ENCODE measurements at regions not wholly inside any gene's neighbourhood (a gene's known extent, or its start where the extent isn't known, plus 50 kb on each side); places are given as distances from the start of the nearest gene placed in this dataset.

- Histone ChIP-seq H3K4me3 (ENCODE audit: low read depth in 1 of 3, low read length in 3 of 3) (no peak overlapping the region), H3K27ac (ENCODE audit: low read depth in 1 of 2, low read length in 2 of 2) (no peak overlapping the region), H3K9ac (ENCODE audit: low read depth in 1 of 2, low read length in 2 of 2) (no peak overlapping the region), H3K4me1 (ENCODE audit: control insufficient read depth in 4 of 4, insufficient read depth in 4 of 4, low read length in 3 of 4) (peaks cover 0 to 7% (median 0%) of the 10 kb centered on the region in 4 donors), H3K9me3 (ENCODE audit: control insufficient read depth in 4 of 4, low read length in 3 of 4) (no peaks in the 10 kb centered on the region), H3K27me3 (ENCODE audit: control insufficient read depth in 4 of 4, insufficient read depth in 4 of 4, low read length in 3 of 4) (no peaks in the 10 kb centered on the region), H3K36me3 (ENCODE audit: control insufficient read depth in 4 of 4, insufficient read depth in 3 of 4, low read depth in 1 of 4, low read length in 3 of 4) (no peaks in the 10 kb centered on the region)
- TF ChIP-seq RXRA (IDR thresholded peaks at IDR 0.05) (peak; percentile 71 to 78), GABPA (IDR thresholded peaks at IDR 0.05 in 1 of 2, conservative IDR thresholded peaks at IDR 0.05 in 1 of 2) (no peak), EGR1 (IDR thresholded peaks at IDR 0.05; ENCODE audit: low read depth in 2 of 2) (no peak), CTCF (IDR thresholded peaks at IDR 0.05; ENCODE audit: low read depth, low read length, missing input control) (no peak), JUND (IDR thresholded peaks at IDR 0.05) (no peak), HNF4A (conservative IDR thresholded peaks at IDR 0.05) (peak; percentile 89 to 92), TAF1 (conservative IDR thresholded peaks at IDR 0.05) (no peak), SP1 (IDR thresholded peaks at IDR 0.05) (peak; percentile 56), HNF4G (IDR thresholded peaks at IDR 0.05) (peak; percentile 66), FOXA1 (IDR thresholded peaks at IDR 0.05) (no peak), ATF3 (IDR thresholded peaks at IDR 0.05) (no peak), REST (IDR thresholded peaks at IDR 0.05) (no peak), YY1 (IDR thresholded peaks at IDR 0.05) (no peak), ZBTB33 (IDR thresholded peaks at IDR 0.05) (no peak), NR2F2 (IDR thresholded peaks at IDR 0.05) (no peak)
- no peak for DNase-seq (ENCODE audit: low spot score)
- 25% methylated on average over 2 of the region's 2 CpGs for WGBS
Observed at GRCh38 chr2:125572660-125573059, 1083.3 kb upstream of the GYPC start.

- no peaks in the 10 kb centered on the region for H3K27me3 ChIP-seq (ENCODE audit: control insufficient read depth in 4 of 4, insufficient read depth in 4 of 4, low read length in 3 of 4)
- H3K9ac ChIP-seq (ENCODE audit: low read depth in 1 of 2, low read length in 2 of 2): no peak overlapping the region
- no peak overlapping the region for H3K4me3 ChIP-seq (ENCODE audit: low read depth in 1 of 3, low read length in 3 of 3)
- no peak for DNase-seq (ENCODE audit: low spot score)
- TF ChIP-seq SP1 (IDR thresholded peaks at IDR 0.05): no peak
- no peak for TF ChIP-seq ATF3 (IDR thresholded peaks at IDR 0.05)
- TF ChIP-seq NR2F2 (IDR thresholded peaks at IDR 0.05): no peak
- TF ChIP-seq FOXA2 (IDR thresholded peaks at IDR 0.05): no peak
- no peak for TF ChIP-seq HNF4A (conservative IDR thresholded peaks at IDR 0.05)
- no peak for TF ChIP-seq ZBTB33 (IDR thresholded peaks at IDR 0.05)
- no peak for TF ChIP-seq REST (IDR thresholded peaks at IDR 0.05)
- TF ChIP-seq EGR1 (IDR thresholded peaks at IDR 0.05; ENCODE audit: low read depth in 2 of 2): no peak
- TF ChIP-seq RAD21 (IDR thresholded peaks at IDR 0.05): no peak
- TF ChIP-seq TAF1 (conservative IDR thresholded peaks at IDR 0.05): no peak
- no peaks in the 10 kb centered on the region for H3K36me3 ChIP-seq (ENCODE audit: control insufficient read depth in 4 of 4, insufficient read depth in 3 of 4, low read depth in 1 of 4, low read length in 3 of 4)
- 87% methylated on average over 2 of the region's 2 CpGs for WGBS
- no peak overlapping the region for H3K27ac ChIP-seq (ENCODE audit: low read depth in 1 of 2, low read length in 2 of 2)
- H3K9me3 ChIP-seq (ENCODE audit: control insufficient read depth in 4 of 4, low read length in 3 of 4): no peaks in the 10 kb centered on the region
- H3K4me1 ChIP-seq (ENCODE audit: control insufficient read depth in 4 of 4, insufficient read depth in 4 of 4, low read length in 3 of 4): peaks cover 0 to 7% (median 0%) of the 10 kb centered on the region in 4 donors
Observed at GRCh38 chr2:125573432-125573831, 1082.5 kb upstream of the GYPC start.
